SK-N-SH treated with all-trans-retinoic acid at 6 μM for 48 hours (cell line): ENCODE measurements at regions not wholly inside any gene's neighbourhood (a gene's known extent, or its start where the extent isn't known, plus 50 kb on each side); places are given as distances from the start of the nearest gene placed in this dataset.

Experiments
- ATAC-seq: fragments of 200-7000 bp; cut with Tn5 transposase; 3 replicates; pipeline ENCODE4 v1.9.1; 2020; ENCODE audit warnings: mild to moderate bottlenecking, moderate library complexity
- ARNTL ChIP-seq: fragments of 450-650 bp; formaldehyde crosslinking; IDR thresholded peaks from 2 replicates; pipeline ENCODE4 v1.5.0; 2020; ENCODE audit warnings: low read depth, mild to moderate bottlenecking, moderate library complexity, borderline replicate concordance
- BACH2 ChIP-seq: fragments of 250-450 bp; sonication (Bioruptor Pico); IDR thresholded peaks from 2 replicates; pipeline ENCODE4 v1.9.0; 2021; ENCODE audit warnings: mild to moderate bottlenecking, borderline replicate concordance
- CREB5 ChIP-seq: fragments of 250-450 bp; sonication (Bioruptor Pico); IDR thresholded peaks from 2 replicates; pipeline ENCODE4 v1.5.1; 2020; ENCODE audit warnings: low read depth, mild to moderate bottlenecking, moderate library complexity
- CSDC2 ChIP-seq: fragments of 250-450 bp; sonication (Bioruptor Pico); IDR thresholded peaks from 2 replicates; pipeline ENCODE4 v1.5.0; 2020; ENCODE audit warnings: mild to moderate bottlenecking, moderate library complexity
- ESRRG ChIP-seq: fragments of 250-450 bp; sonication (Bioruptor Pico); IDR thresholded peaks from 2 replicates; pipeline ENCODE4 v1.6.1; 2021; ENCODE audit warnings: mild to moderate bottlenecking
- GLIS3 ChIP-seq: fragments of 250-450 bp; sonication (Bioruptor Pico); IDR thresholded peaks from 2 replicates; pipeline ENCODE4 v1.5.0; 2020; ENCODE audit warnings: mild to moderate bottlenecking, moderate library complexity
- ISL1 ChIP-seq: fragments of 250-450 bp; sonication (Bioruptor Pico); IDR thresholded peaks from 2 replicates; pipeline ENCODE4 v2.1.2; 2022; ENCODE audit warnings: mild to moderate bottlenecking, moderate library complexity
- OSR1 ChIP-seq: fragments of 250-450 bp; sonication (Bioruptor Pico); IDR thresholded peaks from 2 replicates; pipeline ENCODE4 v1.8.0; 2022; ENCODE audit warnings: moderate library complexity, mild to moderate bottlenecking, inconsistent platforms
- PATZ1 ChIP-seq: fragments of 250-450 bp; sonication (Bioruptor Pico); IDR thresholded peaks from 2 replicates; pipeline ENCODE4 v1.8.0; 2020; ENCODE audit warnings: mild to moderate bottlenecking, moderate library complexity, borderline replicate concordance
- POU6F1 ChIP-seq: fragments of 250-450 bp; sonication (Bioruptor Pico); IDR thresholded peaks from 2 replicates; pipeline ENCODE4 v1.8.0; 2021; ENCODE audit warnings: low read depth, mild to moderate bottlenecking, moderate library complexity, borderline replicate concordance
- PPARA ChIP-seq: fragments of 250-450 bp; sonication (Bioruptor Pico); IDR thresholded peaks from 2 replicates; pipeline ENCODE4 v1.5.0; 2020; ENCODE audit warnings: mild to moderate bottlenecking, borderline replicate concordance
- RARB ChIP-seq: fragments of 250-450 bp; sonication (Bioruptor Pico); IDR thresholded peaks from 2 replicates; pipeline ENCODE4 v1.8.0; 2021; ENCODE audit warnings: mild to moderate bottlenecking, moderate library complexity
- SNAI2 ChIP-seq: fragments of 250-450 bp; sonication (Bioruptor Pico); IDR thresholded peaks from 2 replicates; pipeline ENCODE4 v1.5.0; 2020; ENCODE audit warnings: mild to moderate bottlenecking, moderate library complexity
- TCF4 ChIP-seq: fragments of 250-450 bp; sonication (Bioruptor Pico); IDR thresholded peaks from 2 replicates; pipeline ENCODE4 v1.8.0; 2021; ENCODE audit warnings: mild to moderate bottlenecking, moderate library complexity, borderline replicate concordance
- TSHZ2 ChIP-seq: fragments of 250-450 bp; sonication (Bioruptor Pico); IDR thresholded peaks from 2 replicates; pipeline ENCODE4 v1.5.0; 2020; ENCODE audit warnings: mild to moderate bottlenecking, moderate library complexity
- ZC3H10 ChIP-seq: fragments of 250-450 bp; sonication (Bioruptor Pico); IDR thresholded peaks from 2 replicates; pipeline ENCODE4 v1.5.1; 2021; ENCODE audit warnings: mild to moderate bottlenecking, moderate library complexity
- ZFP3 ChIP-seq: fragments of 250-450 bp; sonication (Bioruptor Pico); IDR thresholded peaks from 2 replicates; pipeline ENCODE4 v1.5.0; 2020; ENCODE audit warnings: mild to moderate bottlenecking, moderate library complexity
- ZFP30 ChIP-seq: fragments of 450-650 bp; formaldehyde crosslinking; IDR thresholded peaks from 2 replicates; pipeline ENCODE4 v1.5.0; 2022; ENCODE audit warnings: mild to moderate bottlenecking, moderate library complexity
- ZNF70 ChIP-seq: fragments of 450-650 bp; formaldehyde crosslinking; IDR thresholded peaks from 2 replicates; pipeline ENCODE4 v1.5.0; 2020; ENCODE audit warnings: mild to moderate bottlenecking, moderate library complexity
- ZNF8 ChIP-seq: fragments of 450-650 bp; formaldehyde crosslinking; IDR thresholded peaks from 2 replicates; pipeline ENCODE4 v1.5.0; 2020; ENCODE audit warnings: mild to moderate bottlenecking, moderate library complexity

- ATAC-seq, result no peak
- no peak for TF ChIP-seq RARB (CRISPR knock-in tag)
- TF ChIP-seq PPARA (CRISPR knock-in tag), result no peak
- TF ChIP-seq, all 23 proteins: peak for 0
Observed at GRCh38 chr3:39587113-39587512, 119.6 kb downstream of the MOBP start.

- TF ChIP-seq ZC3H10 (CRISPR knock-in tag), result no peak
- TF ChIP-seq SNAI2 (CRISPR knock-in tag), result no peak
- no peak for TF ChIP-seq ZFP3 (CRISPR knock-in tag)
- TF ChIP-seq PPARA (CRISPR knock-in tag), result no peak
- TF ChIP-seq CREB5, result no peak
- TF ChIP-seq RARB (CRISPR knock-in tag), result no peak
- TF ChIP-seq ARNTL, result no peak
- TF ChIP-seq ESRRG (CRISPR knock-in tag), result no peak
- TF ChIP-seq ZNF70 (CRISPR knock-in tag), result no peak
- TF ChIP-seq OSR1 (CRISPR knock-in tag), result no peak
- TF ChIP-seq CSDC2, result no peak
- TF ChIP-seq BACH2 (CRISPR knock-in tag), result no peak
- no peak for TF ChIP-seq GLIS3
- no peak for TF ChIP-seq ZNF8 (CRISPR knock-in tag)
- TF ChIP-seq PATZ1 (CRISPR knock-in tag), result no peak
- no peak for TF ChIP-seq ISL1 (CRISPR knock-in tag)
- no peak for TF ChIP-seq TCF4 (CRISPR knock-in tag)
- no peak for TF ChIP-seq TSHZ2 (CRISPR knock-in tag)
- no peak for ATAC-seq
Observed at GRCh38 chr3:39590806-39591205, 123.3 kb downstream of the MOBP start.

- TF ChIP-seq ZFP30 (CRISPR knock-in tag) (no peak), POU6F1 (CRISPR knock-in tag) (no peak), ESRRG (CRISPR knock-in tag) (no peak)
- TF ChIP-seq, all 23 proteins: peak for 0
- no peak for ATAC-seq
Observed at GRCh38 chr3:39592311-39593050, 125.0 kb downstream of the MOBP start.

GRCh38 chr3:39593341-39593740, 125.9 kb downstream of the MOBP start:
- TF ChIP-seq ARNTL (no peak), PATZ1 (CRISPR knock-in tag) (no peak), ZNF8 (CRISPR knock-in tag) (no peak), ZC3H10 (CRISPR knock-in tag) (no peak), ESRRG (CRISPR knock-in tag) (no peak)
- TF ChIP-seq, all 23 proteins: peak for 0
- no peak for ATAC-seq
